GM12878 (cell line): ENCODE measurements at regions not wholly inside any gene's neighbourhood (a gene's known extent, or its start where the extent isn't known, plus 50 kb on each side); places are given as distances from the start of the nearest gene placed in this dataset.

Source experiments
- ATAC-seq: fragments of 200-7000 bp; cut with Tn5 transposase; 3 replicates; pipeline ENCODE4 v1.9.1; 2020; ENCODE audit warnings: mild to moderate bottlenecking, moderate library complexity
- BruUV-seq: library from RNA; stranded (reverse); fragments of 400-500 nt; replicated peaks from 2 replicates; lab custom pipeline; 2021; lab: Mats Ljungman, UMichigan
- CTCF ChIA-PET: fragments of 300-600 bp; sonication (Branson Sonifier 250); formaldehyde crosslinking; extraction: SDS; loops from one replicate; lab custom pipeline; 2021; ENCODE audit warnings: inconsistent platforms; lab: Yijun Ruan, JAX
- POLR2A ChIA-PET: fragments of 350-600 bp; formaldehyde crosslinking; extraction: SDS; loops from one replicate; lab custom pipeline; 2021; ENCODE audit warnings: inconsistent platforms; lab: Charles Lee
- RAD21 ChIA-PET: fragments of 300-600 bp; sonication (Branson Sonifier 250); formaldehyde crosslinking; loops from one replicate; lab custom pipeline; 2023; ENCODE audit warnings: antibody characterized with exemption; ENCODE audit not compliant: unreplicated experiment; lab: Charles Lee
- SMC1A ChIA-PET: fragments of 300-600 bp; sonication (Branson Sonifier 250); formaldehyde crosslinking; loops from one replicate; lab custom pipeline; 2023; ENCODE audit not compliant: unreplicated experiment, uncharacterized antibody; lab: Charles Lee
- DNase-seq: peaks from one replicate; pipeline ENCODE4 v3.0.0-alpha.2; 2011; ENCODE audit warnings: low read depth, low spot score
- FAIRE-seq: peaks from 3 replicates; lab custom pipeline; 2011; peaks lifted over from hg19 to GRCh38; lab: Jason Lieb, UNC
- H2AFZ ChIP-seq: 2 replicates; pipeline ENCODE4 v1.6.0; 2011; ENCODE audit warnings: low read depth, low read length, control low read depth; ENCODE audit not compliant: control insufficient read depth
- H3K27ac ChIP-seq: 2 replicates; pipeline ENCODE4 v1.5.1; 2011; ENCODE audit warnings: control low read depth; ENCODE audit not compliant: control insufficient read depth, insufficient read depth
- H3K27me3 ChIP-seq, 2 experiments: replicated peaks in 1 of 2; 2 replicates each; pipeline versions ENCODE4 v1.6.0 to v1.6.1; 2011; ENCODE audit warnings: low read length in 1 of 2; ENCODE audit not compliant: control insufficient read depth in 2 of 2, insufficient read depth in 2 of 2
- H3K36me3 ChIP-seq, 2 experiments: 2 replicates each; pipeline ENCODE4 v1.5.1; 2011; ENCODE audit warnings: low read length in 1 of 2; ENCODE audit not compliant: control insufficient read depth in 2 of 2, insufficient read depth in 2 of 2
- H3K4me1 ChIP-seq: 2 replicates; pipeline ENCODE4 v1.6.1; 2011; ENCODE audit warnings: mild to moderate bottlenecking, low read length, moderate library complexity, mixed read lengths; ENCODE audit not compliant: control insufficient read depth, insufficient read depth
- H3K4me2 ChIP-seq: 2 replicates; pipeline ENCODE4 v1.6.0; 2011; ENCODE audit warnings: control low read depth; ENCODE audit not compliant: control insufficient read depth, insufficient read depth
- H3K4me3 ChIP-seq: fragments of 200-600 bp; sonication (generic); 2 replicates; pipeline ENCODE4 v1.5.1; 2016
- H3K79me2 ChIP-seq: 2 replicates; pipeline ENCODE4 v1.6.0; 2011; ENCODE audit warnings: low read length; ENCODE audit not compliant: control insufficient read depth, insufficient read depth
- H3K9ac ChIP-seq: 2 replicates; pipeline ENCODE4 v1.8.0; 2011; ENCODE audit warnings: low read length, control low read depth, mixed read lengths; ENCODE audit not compliant: control insufficient read depth, insufficient read depth
- H3K9me3 ChIP-seq: replicated peaks from 3 replicates; pipeline ENCODE4 v1.5.1; 2011; ENCODE audit warnings: mild to moderate bottlenecking, low read length; ENCODE audit not compliant: control insufficient read depth, insufficient read depth
- H4K20me1 ChIP-seq: 2 replicates; pipeline ENCODE4 v1.6.0; 2011; ENCODE audit not compliant: control insufficient read depth, insufficient read depth
- BMI1 ChIP-seq: fragments of 450-650 bp; IDR thresholded peaks from 2 replicates; pipeline ENCODE4 v1.6.1; 2016; ENCODE audit warnings: mild to moderate bottlenecking, moderate library complexity, borderline replicate concordance
- CBX5 ChIP-seq: sonication (generic); IDR thresholded peaks from 2 replicates; pipeline ENCODE4 v1.6.1; 2016; ENCODE audit warnings: low read depth, moderate library complexity, mild to moderate bottlenecking, inconsistent platforms
- CHD4 ChIP-seq: fragments of 200-600 bp; sonication (generic); IDR thresholded peaks from 2 replicates; pipeline ENCODE4 v1.6.1; 2016; ENCODE audit warnings: mild to moderate bottlenecking
- EP300 ChIP-seq, 2 experiments: fragments of 150-350 bp in 1 of 2; IDR thresholded peaks; 2 replicates each; pipeline ENCODE4 v1.6.1; 2011 to 2012; ENCODE audit warnings: low read depth in 2 of 2, low read length in 2 of 2, borderline replicate concordance in 1 of 2, improper control_type of control experiment in 1 of 2, inconsistent platforms in 1 of 2; ENCODE audit not compliant: control insufficient read depth in 1 of 2
- JUND ChIP-seq: IDR thresholded peaks from 2 replicates; pipeline ENCODE4 v1.6.1; 2012; ENCODE audit warnings: low read depth, mild to moderate bottlenecking, low read length, improper control_type of control experiment, moderate library complexity
- PAX8 ChIP-seq: fragments of 450-650 bp; IDR thresholded peaks from 2 replicates; pipeline ENCODE4 v1.6.1; 2017; ENCODE audit warnings: mild to moderate bottlenecking, moderate library complexity
- POLR2A ChIP-seq: IDR thresholded peaks from 2 replicates; pipeline ENCODE4 v1.6.1; 2011; ENCODE audit warnings: low read depth, mild to moderate bottlenecking, low read length
- POLR2AphosphoS5 ChIP-seq: IDR thresholded peaks from 2 replicates; pipeline ENCODE4 v1.6.1; 2011; ENCODE audit warnings: mild to moderate bottlenecking, low read length, inconsistent platforms
- SP1 ChIP-seq: IDR thresholded peaks from one replicate; pipeline ENCODE4 v1.6.1; 2011; ENCODE audit warnings: low read depth, low read length
- TCF12 ChIP-seq: IDR thresholded peaks from 2 replicates; pipeline ENCODE4 v1.6.1; 2011; ENCODE audit warnings: low read depth, mild to moderate bottlenecking, low read length
- WRNIP1 ChIP-seq: IDR thresholded peaks from 2 replicates; pipeline ENCODE4 v1.6.1; 2011; ENCODE audit warnings: low read depth, low read length, improper control_type of control experiment, borderline replicate concordance
- YBX1 ChIP-seq: fragments of 450-650 bp; IDR thresholded peaks from 2 replicates; pipeline ENCODE4 v1.6.1; 2016; ENCODE audit warnings: antibody characterized with exemption
- YY1 ChIP-seq: IDR thresholded peaks from 2 replicates; pipeline ENCODE4 v1.6.1; 2011; ENCODE audit warnings: low read depth, mild to moderate bottlenecking, low read length
- WGBS: methylation state at CpG from one replicate; pipeline ENCODE4 v1.1.6; 2016; ENCODE audit warnings: low lambda C conversion rate; ENCODE audit not compliant: insufficient replicate concordance, insufficient coverage; ENCODE audit errors: missing lambda C conversion rate; 5-methylcytosine and 5-hydroxymethylcytosine counted together
- in situ Hi-C: fragments of 300-500 bp; cut with MboI; formaldehyde crosslinking; loops from 9 replicates; pipeline ENCODE4 v1.14.3; 2018; ENCODE audit warnings: mixed read lengths
- intact Hi-C: fragments of 100-400 bp; cut with micrococcal nuclease; formaldehyde crosslinking; loops from one replicate; pipeline ENCODE4 v1.14.2; 2022; ENCODE audit not compliant: unreplicated experiment
- TF ChIP-seq, protein P1 (sequence below): fragments of 150-350 bp; IDR thresholded peaks from 2 replicates; pipeline ENCODE4 v1.6.1; 2016; ENCODE audit warnings: low read depth, low read length
- TF ChIP-seq, protein P2 (sequence below): fragments of 150-350 bp; IDR thresholded peaks from 2 replicates; pipeline ENCODE4 v1.6.1; 2014; ENCODE audit warnings: mild to moderate bottlenecking, low read depth, low read length
- TF ChIP-seq, protein P3 (sequence below): fragments of 450-650 bp; formaldehyde crosslinking; IDR thresholded peaks from 2 replicates; pipeline ENCODE4 v1.4.0; 2022; ENCODE audit warnings: mild to moderate bottlenecking, moderate library complexity

DNA sequence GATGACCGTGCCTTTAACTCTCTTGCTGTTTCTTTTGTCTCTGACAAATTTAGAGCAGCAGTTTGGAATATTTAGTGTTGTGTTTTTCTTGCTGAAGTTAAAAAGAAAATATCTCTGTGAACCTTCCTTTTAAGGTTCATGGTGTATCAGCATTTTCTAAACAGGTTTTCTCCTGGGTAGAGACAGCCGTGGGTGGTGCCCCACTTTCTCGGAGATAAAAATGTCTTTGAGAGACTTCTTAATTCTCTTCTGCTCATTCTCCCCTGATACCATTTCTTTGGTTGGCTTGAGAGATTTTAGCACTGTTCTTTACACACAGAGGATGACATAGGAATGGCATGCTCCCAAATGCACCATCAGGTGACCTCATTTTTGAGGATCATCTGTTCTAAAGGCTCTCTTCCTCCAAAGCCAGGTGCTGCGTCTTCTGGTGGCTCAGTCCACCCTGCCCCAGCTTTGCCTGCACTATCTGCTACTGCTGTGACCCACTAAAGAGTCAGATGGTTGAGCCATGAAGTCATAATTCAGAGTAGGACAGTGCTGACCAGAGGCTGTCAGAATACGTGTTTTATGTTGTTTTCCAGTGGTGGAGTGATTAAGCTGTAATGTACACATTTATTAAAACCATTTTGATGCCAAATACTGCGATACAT, 90.3 kb upstream of the SLC10A2 start:
- no peaks in the 10 kb centered on the region for H3K36me3 ChIP-seq
- TF ChIP-seq POLR2A (no peak), POLR2AphosphoS5 (no peak), TCF12 (no peak), YBX1 (no peak), CBX5 (no peak), YY1 (no peak), SP1 (no peak), CHD4 (no peak), EP300 (IDR thresholded peaks at IDR 0.05; ENCODE audit: borderline replicate concordance in 1 of 2, control insufficient read depth in 1 of 2, low read depth in 2 of 2, low read length in 2 of 2) (no peak), PAX8 (no peak), JUND (no peak), WRNIP1 (no peak), BMI1 (no peak)
- TF ChIP-seq, protein P1, sequence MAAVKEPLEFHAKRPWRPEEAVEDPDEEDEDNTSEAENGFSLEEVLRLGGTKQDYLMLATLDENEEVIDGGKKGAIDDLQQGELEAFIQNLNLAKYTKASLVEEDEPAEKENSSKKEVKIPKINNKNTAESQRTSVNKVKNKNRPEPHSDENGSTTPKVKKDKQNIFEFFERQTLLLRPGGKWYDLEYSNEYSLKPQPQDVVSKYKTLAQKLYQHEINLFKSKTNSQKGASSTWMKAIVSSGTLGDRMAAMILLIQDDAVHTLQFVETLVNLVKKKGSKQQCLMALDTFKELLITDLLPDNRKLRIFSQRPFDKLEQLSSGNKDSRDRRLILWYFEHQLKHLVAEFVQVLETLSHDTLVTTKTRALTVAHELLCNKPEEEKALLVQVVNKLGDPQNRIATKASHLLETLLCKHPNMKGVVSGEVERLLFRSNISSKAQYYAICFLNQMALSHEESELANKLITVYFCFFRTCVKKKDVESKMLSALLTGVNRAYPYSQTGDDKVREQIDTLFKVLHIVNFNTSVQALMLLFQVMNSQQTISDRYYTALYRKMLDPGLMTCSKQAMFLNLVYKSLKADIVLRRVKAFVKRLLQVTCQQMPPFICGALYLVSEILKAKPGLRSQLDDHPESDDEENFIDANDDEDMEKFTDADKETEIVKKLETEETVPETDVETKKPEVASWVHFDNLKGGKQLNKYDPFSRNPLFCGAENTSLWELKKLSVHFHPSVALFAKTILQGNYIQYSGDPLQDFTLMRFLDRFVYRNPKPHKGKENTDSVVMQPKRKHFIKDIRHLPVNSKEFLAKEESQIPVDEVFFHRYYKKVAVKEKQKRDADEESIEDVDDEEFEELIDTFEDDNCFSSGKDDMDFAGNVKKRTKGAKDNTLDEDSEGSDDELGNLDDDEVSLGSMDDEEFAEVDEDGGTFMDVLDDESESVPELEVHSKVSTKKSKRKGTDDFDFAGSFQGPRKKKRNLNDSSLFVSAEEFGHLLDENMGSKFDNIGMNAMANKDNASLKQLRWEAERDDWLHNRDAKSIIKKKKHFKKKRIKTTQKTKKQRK, result no peak
- TF ChIP-seq, protein P2, sequence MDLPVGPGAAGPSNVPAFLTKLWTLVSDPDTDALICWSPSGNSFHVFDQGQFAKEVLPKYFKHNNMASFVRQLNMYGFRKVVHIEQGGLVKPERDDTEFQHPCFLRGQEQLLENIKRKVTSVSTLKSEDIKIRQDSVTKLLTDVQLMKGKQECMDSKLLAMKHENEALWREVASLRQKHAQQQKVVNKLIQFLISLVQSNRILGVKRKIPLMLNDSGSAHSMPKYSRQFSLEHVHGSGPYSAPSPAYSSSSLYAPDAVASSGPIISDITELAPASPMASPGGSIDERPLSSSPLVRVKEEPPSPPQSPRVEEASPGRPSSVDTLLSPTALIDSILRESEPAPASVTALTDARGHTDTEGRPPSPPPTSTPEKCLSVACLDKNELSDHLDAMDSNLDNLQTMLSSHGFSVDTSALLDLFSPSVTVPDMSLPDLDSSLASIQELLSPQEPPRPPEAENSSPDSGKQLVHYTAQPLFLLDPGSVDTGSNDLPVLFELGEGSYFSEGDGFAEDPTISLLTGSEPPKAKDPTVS, result no peak
- TF ChIP-seq, protein P3, sequence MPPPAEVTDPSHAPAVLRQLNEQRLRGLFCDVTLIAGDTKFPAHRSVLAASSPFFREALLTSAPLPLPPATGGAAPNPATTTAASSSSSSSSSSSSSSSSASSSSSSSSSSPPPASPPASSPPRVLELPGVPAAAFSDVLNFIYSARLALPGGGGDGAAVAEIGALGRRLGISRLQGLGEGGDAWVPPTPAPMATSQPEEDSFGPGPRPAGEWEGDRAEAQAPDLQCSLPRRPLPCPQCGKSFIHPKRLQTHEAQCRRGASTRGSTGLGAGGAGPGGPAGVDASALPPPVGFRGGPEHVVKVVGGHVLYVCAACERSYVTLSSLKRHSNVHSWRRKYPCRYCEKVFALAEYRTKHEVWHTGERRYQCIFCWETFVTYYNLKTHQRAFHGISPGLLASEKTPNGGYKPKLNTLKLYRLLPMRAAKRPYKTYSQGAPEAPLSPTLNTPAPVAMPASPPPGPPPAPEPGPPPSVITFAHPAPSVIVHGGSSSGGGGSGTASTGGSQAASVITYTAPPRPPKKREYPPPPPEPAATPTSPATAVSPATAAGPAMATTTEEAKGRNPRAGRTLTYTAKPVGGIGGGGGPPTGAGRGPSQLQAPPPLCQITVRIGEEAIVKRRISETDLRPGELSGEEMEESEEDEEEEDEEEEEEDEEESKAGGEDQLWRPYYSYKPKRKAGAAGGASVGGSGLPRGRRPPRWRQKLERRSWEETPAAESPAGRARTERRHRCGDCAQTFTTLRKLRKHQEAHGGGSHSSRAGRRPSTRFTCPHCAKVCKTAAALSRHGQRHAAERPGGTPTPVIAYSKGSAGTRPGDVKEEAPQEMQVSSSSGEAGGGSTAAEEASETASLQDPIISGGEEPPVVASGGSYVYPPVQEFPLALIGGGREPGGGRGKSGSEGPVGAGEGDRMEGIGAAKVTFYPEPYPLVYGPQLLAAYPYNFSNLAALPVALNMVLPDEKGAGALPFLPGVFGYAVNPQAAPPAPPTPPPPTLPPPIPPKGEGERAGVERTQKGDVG (CRISPR knock-in tag), result no peak

More for the DNA sequence above, 90.3 kb upstream of the SLC10A2 start:
- intact Hi-C loops, result no loop called here
- ChIA-PET POLR2A (no interaction called here), SMC1A (interaction anchor here (0.8 to 1.9 kb wide), 7 partner anchors 9 to 241 kb away, joined by 3 to 8 read pairs (median 5); no protein-coding TSS in a partner anchor), CTCF (interaction anchor here (1.4 kb wide), 1 partner anchor 9 kb away, joined by 4 read pairs; no protein-coding TSS in a partner anchor), RAD21 (interaction anchor here (1.1 kb wide), 1 partner anchor 8 kb away, joined by 3 read pairs; no protein-coding TSS in a partner anchor)
- no peaks in the 10 kb centered on the region for H3K4me1 ChIP-seq
- ATAC-seq (no peak), FAIRE-seq (no peak), DNase-seq (no peak)
- BruUV-seq, result no TSS peak
- no peak overlapping the region for H3K4me2 ChIP-seq
- no peaks in the 10 kb centered on the region for H3K9me3 ChIP-seq
- WGBS, result 32% methylated on average over 6 of the region's 6 CpGs
- no peak overlapping the region for H3K4me3 ChIP-seq
- H4K20me1 ChIP-seq, result no peaks in the 10 kb centered on the region
- no peaks in the 10 kb centered on the region for H3K27me3 ChIP-seq
- no peak overlapping the region for H3K27ac ChIP-seq
- in situ Hi-C loops, result no loop called here
- no peak overlapping the region for H3K9ac ChIP-seq
- no peaks in the 10 kb centered on the region for H3K79me2 ChIP-seq
- H2AFZ ChIP-seq, result peak overlapping the region; percentile 54
